ENCODE measurements at regions not wholly inside any gene's neighbourhood (a gene's known extent, or its start where the extent isn't known, plus 50 kb on each side); places are given as distances from the start of the nearest gene placed in this dataset.

DNA sequence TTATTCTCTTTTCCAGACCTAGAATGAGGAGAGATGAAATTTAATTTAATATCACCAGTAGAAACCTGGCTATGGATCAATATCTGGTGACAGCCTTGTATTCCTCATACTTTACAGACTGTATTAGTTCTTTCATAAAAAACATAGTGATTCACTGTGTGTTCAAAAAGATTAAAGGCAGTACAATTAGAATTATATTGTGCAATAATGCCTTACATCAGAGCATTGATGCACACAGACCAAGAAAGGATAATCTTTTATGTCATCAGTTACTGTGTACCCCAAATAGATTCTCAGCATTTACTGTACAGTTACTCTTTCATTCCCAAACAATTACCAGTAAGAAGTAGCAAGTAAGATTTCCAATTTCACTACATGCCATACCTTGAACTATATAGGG is 260.5 kb upstream of the ANXA10 start (continued):
- TF ChIP-seq POU5F1 (IDR thresholded peaks at IDR 0.05; ENCODE audit: low read depth, low read length) = no peak
- no peak for TF ChIP-seq CBX8 (IDR thresholded peaks at IDR 0.05; ENCODE audit: borderline replicate concordance, low read depth, low read length)
